ENCODE measurements at regions not wholly inside any gene's neighbourhood (a gene's known extent, or its start where the extent isn't known, plus 50 kb on each side); places are given as distances from the start of the nearest gene placed in this dataset.

- no peak overlapping the region for H2BK15ac ChIP-seq (replicated peaks; ENCODE audit: low read depth)
- H3K79me2 ChIP-seq (ENCODE audit: control insufficient read depth, insufficient read depth, low read length) = no peaks in the 10 kb centered on the region
- whole genome bisulfite sequencing (ENCODE audit: extremely low coverage, insufficient coverage, low lambda C conversion rate) = no CpG with 5 or more reads among the region's 1 CpG
- H3K4me1 ChIP-seq (ENCODE audit: control insufficient read depth, low read depth, low read length) = no peaks in the 10 kb centered on the region
- H4K5ac ChIP-seq (ENCODE audit: low read length) = no peak overlapping the region
- no peak overlapping the region for H3K27ac ChIP-seq (ENCODE audit: low read depth, low read length)
- H3K4me2 ChIP-seq (ENCODE audit: low read length) = no peak overlapping the region
- no peak overlapping the region for H2AK5ac ChIP-seq (ENCODE audit: low read length)
- no peaks in the 10 kb centered on the region for H3K79me1 ChIP-seq (ENCODE audit: low read length)
- H3K23ac ChIP-seq (ENCODE audit: low read length) = no peak overlapping the region
- H3K18ac ChIP-seq (ENCODE audit: low read length) = no peak overlapping the region
- H2BK120ac ChIP-seq (ENCODE audit: low read depth, low read length) = no peak overlapping the region
- no peak overlapping the region for H4K8ac ChIP-seq (ENCODE audit: low read depth, low read length)
- no peak overlapping the region for H3K9ac ChIP-seq (ENCODE audit: low read length)
- H3K4ac ChIP-seq (ENCODE audit: low read depth, low read length) = no peak overlapping the region
- H2BK5ac ChIP-seq (ENCODE audit: low read length) = no peak overlapping the region
- peak; percentile 18 for DNase-seq
- H3K56ac ChIP-seq (ENCODE audit: low read length) = no peak overlapping the region
- no peaks in the 10 kb centered on the region for H3K36me3 ChIP-seq (ENCODE audit: control insufficient read depth, insufficient read depth, low read length)
- H3K27me3 ChIP-seq (ENCODE audit: insufficient read depth, low read length, poor library complexity) = no peaks in the 10 kb centered on the region
- no peak overlapping the region for H3K4me3 ChIP-seq (ENCODE audit: low read length)
Observed at GRCh38 chr2:180255981-180256380, 248.9 kb upstream of the CWC22 start.

GRCh38 chr2:180254872-180255271 is 247.8 kb upstream of the CWC22 start:
- no peaks in the 10 kb centered on the region for H3K4me1 ChIP-seq (ENCODE audit: control insufficient read depth, low read depth, low read length)
- H3K9ac ChIP-seq (ENCODE audit: low read length) = no peak overlapping the region
- no peaks in the 10 kb centered on the region for H3K79me1 ChIP-seq (ENCODE audit: low read length)
- H4K5ac ChIP-seq (ENCODE audit: low read length) = no peak overlapping the region
- no peak overlapping the region for H3K4ac ChIP-seq (ENCODE audit: low read depth, low read length)
- no peak overlapping the region for H4K8ac ChIP-seq (ENCODE audit: low read depth, low read length)
- H2BK120ac ChIP-seq (ENCODE audit: low read depth, low read length) = no peak overlapping the region
- peak; percentile 27 for DNase-seq
- no peak overlapping the region for H3K4me2 ChIP-seq (ENCODE audit: low read length)
- H2BK15ac ChIP-seq (replicated peaks; ENCODE audit: low read depth) = no peak overlapping the region
- no peak overlapping the region for H3K18ac ChIP-seq (ENCODE audit: low read length)
- H3K79me2 ChIP-seq (ENCODE audit: control insufficient read depth, insufficient read depth, low read length) = no peaks in the 10 kb centered on the region
- no peak overlapping the region for H3K4me3 ChIP-seq (ENCODE audit: low read length)
- no peak overlapping the region for H2AK5ac ChIP-seq (ENCODE audit: low read length)
- no peak overlapping the region for H2BK5ac ChIP-seq (ENCODE audit: low read length)
- H3K27ac ChIP-seq (ENCODE audit: low read depth, low read length) = no peak overlapping the region
- H3K56ac ChIP-seq (ENCODE audit: low read length) = no peak overlapping the region
- no peak overlapping the region for H3K23ac ChIP-seq (ENCODE audit: low read length)
- WGBS (ENCODE audit: extremely low coverage, insufficient coverage, low lambda C conversion rate) = no CpG with 5 or more reads among the region's 1 CpG
- H3K27me3 ChIP-seq (ENCODE audit: insufficient read depth, low read length, poor library complexity) = no peaks in the 10 kb centered on the region
- H3K36me3 ChIP-seq (ENCODE audit: control insufficient read depth, insufficient read depth, low read length) = no peaks in the 10 kb centered on the region

GRCh38 chr2:180247658-180248057 is 240.6 kb upstream of the CWC22 start:
- Histone ChIP-seq H4K5ac (ENCODE audit: low read length) (no peak overlapping the region), H3K36me3 (ENCODE audit: control insufficient read depth, insufficient read depth, low read length) (no peaks in the 10 kb centered on the region), H3K27ac (ENCODE audit: low read depth, low read length) (no peak overlapping the region), H2BK120ac (ENCODE audit: low read depth, low read length) (no peak overlapping the region), H3K23ac (ENCODE audit: low read length) (no peak overlapping the region), H2BK5ac (ENCODE audit: low read length) (no peak overlapping the region), H3K9ac (ENCODE audit: low read length) (no peak overlapping the region), H2AK5ac (ENCODE audit: low read length) (no peak overlapping the region), H3K27me3 (ENCODE audit: insufficient read depth, low read length, poor library complexity) (no peaks in the 10 kb centered on the region), H4K8ac (ENCODE audit: low read depth, low read length) (no peak overlapping the region), H2BK15ac (replicated peaks; ENCODE audit: low read depth) (no peak overlapping the region), H3K79me1 (ENCODE audit: low read length) (no peaks in the 10 kb centered on the region), H3K4ac (ENCODE audit: low read depth, low read length) (no peak overlapping the region), H3K4me1 (ENCODE audit: control insufficient read depth, low read depth, low read length) (no peaks in the 10 kb centered on the region), H3K18ac (ENCODE audit: low read length) (no peak overlapping the region), H3K79me2 (ENCODE audit: control insufficient read depth, insufficient read depth, low read length) (no peaks in the 10 kb centered on the region), H3K56ac (ENCODE audit: low read length) (no peak overlapping the region), H3K4me2 (ENCODE audit: low read length) (no peak overlapping the region), H3K4me3 (ENCODE audit: low read length) (no peak overlapping the region)
- no peak for DNase-seq
- no CpG with 5 or more reads among the region's 2 CpGs for WGBS (ENCODE audit: extremely low coverage, insufficient coverage, low lambda C conversion rate)

GRCh38 chr2:180246268-180246667 is 239.2 kb upstream of the CWC22 start:
- H3K27me3 ChIP-seq (ENCODE audit: insufficient read depth, low read length, poor library complexity) = no peaks in the 10 kb centered on the region
- no peak overlapping the region for H4K8ac ChIP-seq (ENCODE audit: low read depth, low read length)
- H3K9ac ChIP-seq (ENCODE audit: low read length) = no peak overlapping the region
- no peak overlapping the region for H2AK5ac ChIP-seq (ENCODE audit: low read length)
- H3K4me3 ChIP-seq (ENCODE audit: low read length) = no peak overlapping the region
- no peak overlapping the region for H3K27ac ChIP-seq (ENCODE audit: low read depth, low read length)
- H3K56ac ChIP-seq (ENCODE audit: low read length) = no peak overlapping the region
- H4K5ac ChIP-seq (ENCODE audit: low read length) = no peak overlapping the region
- WGBS (ENCODE audit: extremely low coverage, insufficient coverage, low lambda C conversion rate) = no CpG with 5 or more reads among the region's 2 CpGs
- no peak overlapping the region for H2BK15ac ChIP-seq (replicated peaks; ENCODE audit: low read depth)
- no peak overlapping the region for H3K23ac ChIP-seq (ENCODE audit: low read length)
- H3K4ac ChIP-seq (ENCODE audit: low read depth, low read length) = no peak overlapping the region
- H3K79me1 ChIP-seq (ENCODE audit: low read length) = no peaks in the 10 kb centered on the region
- no peaks in the 10 kb centered on the region for H3K79me2 ChIP-seq (ENCODE audit: control insufficient read depth, insufficient read depth, low read length)
- no peaks in the 10 kb centered on the region for H3K36me3 ChIP-seq (ENCODE audit: control insufficient read depth, insufficient read depth, low read length)
- H3K4me2 ChIP-seq (ENCODE audit: low read length) = no peak overlapping the region
- H3K4me1 ChIP-seq (ENCODE audit: control insufficient read depth, low read depth, low read length) = no peaks in the 10 kb centered on the region
- no peak for DNase-seq
- no peak overlapping the region for H3K18ac ChIP-seq (ENCODE audit: low read length)
- H2BK5ac ChIP-seq (ENCODE audit: low read length) = no peak overlapping the region
- H2BK120ac ChIP-seq (ENCODE audit: low read depth, low read length) = no peak overlapping the region

GRCh38 chr2:180240774-180241173 is 233.7 kb upstream of the CWC22 start:
- H3K79me1 ChIP-seq (ENCODE audit: low read length) = no peaks in the 10 kb centered on the region
- no peak overlapping the region for H2AK5ac ChIP-seq (ENCODE audit: low read length)
- no peak overlapping the region for H4K8ac ChIP-seq (ENCODE audit: low read depth, low read length)
- H3K23ac ChIP-seq (ENCODE audit: low read length) = no peak overlapping the region
- H3K4ac ChIP-seq (ENCODE audit: low read depth, low read length) = no peak overlapping the region
- H3K36me3 ChIP-seq (ENCODE audit: control insufficient read depth, insufficient read depth, low read length) = no peaks in the 10 kb centered on the region
- no peak overlapping the region for H3K4me3 ChIP-seq (ENCODE audit: low read length)
- H3K79me2 ChIP-seq (ENCODE audit: control insufficient read depth, insufficient read depth, low read length) = no peaks in the 10 kb centered on the region
- H4K5ac ChIP-seq (ENCODE audit: low read length) = no peak overlapping the region
- no peak overlapping the region for H3K18ac ChIP-seq (ENCODE audit: low read length)
- H3K56ac ChIP-seq (ENCODE audit: low read length) = no peak overlapping the region
- no peak overlapping the region for H3K27ac ChIP-seq (ENCODE audit: low read depth, low read length)
- H3K27me3 ChIP-seq (ENCODE audit: insufficient read depth, low read length, poor library complexity) = no peaks in the 10 kb centered on the region
- no peak overlapping the region for H2BK15ac ChIP-seq (replicated peaks; ENCODE audit: low read depth)
- peak; percentile 35 for DNase-seq
- H2BK5ac ChIP-seq (ENCODE audit: low read length) = no peak overlapping the region
- no peak overlapping the region for H3K9ac ChIP-seq (ENCODE audit: low read length)
- H3K4me1 ChIP-seq (ENCODE audit: control insufficient read depth, low read depth, low read length) = no peaks in the 10 kb centered on the region
- H3K4me2 ChIP-seq (ENCODE audit: low read length) = no peak overlapping the region
- no peak overlapping the region for H2BK120ac ChIP-seq (ENCODE audit: low read depth, low read length)

DNA sequence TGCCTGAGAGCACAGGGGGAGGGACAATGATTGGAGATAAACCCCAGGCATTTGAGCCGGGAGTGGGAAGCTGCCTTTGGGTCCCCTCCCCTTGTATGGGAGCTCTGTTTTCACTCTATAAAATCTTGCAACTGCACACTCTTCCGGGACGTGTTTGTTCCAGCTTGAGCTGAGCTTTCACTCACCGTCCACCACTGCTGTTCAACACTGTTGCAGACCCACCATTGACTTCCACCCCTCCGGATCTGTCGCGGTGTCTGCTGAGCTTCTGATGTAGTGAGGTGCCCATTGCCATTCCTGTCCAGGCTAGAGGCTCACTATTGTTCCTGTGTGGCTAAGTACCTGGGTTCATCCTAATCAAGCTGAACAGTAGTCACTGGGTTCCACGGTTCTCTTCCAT is 231.6 kb upstream of the CWC22 start:
- Histone ChIP-seq H3K23ac (ENCODE audit: low read length) (no peak overlapping the region), H4K5ac (ENCODE audit: low read length) (no peak overlapping the region), H3K27ac (ENCODE audit: low read depth, low read length) (no peak overlapping the region), H3K27me3 (ENCODE audit: insufficient read depth, low read length, poor library complexity) (no peaks in the 10 kb centered on the region), H2BK120ac (ENCODE audit: low read depth, low read length) (no peak overlapping the region), H3K56ac (ENCODE audit: low read length) (no peak overlapping the region), H2BK15ac (replicated peaks; ENCODE audit: low read depth) (no peak overlapping the region), H2AK5ac (ENCODE audit: low read length) (no peak overlapping the region), H3K79me1 (ENCODE audit: low read length) (no peaks in the 10 kb centered on the region), H3K36me3 (ENCODE audit: control insufficient read depth, insufficient read depth, low read length) (no peaks in the 10 kb centered on the region), H3K4me1 (ENCODE audit: control insufficient read depth, low read depth, low read length) (no peaks in the 10 kb centered on the region), H3K4me2 (ENCODE audit: low read length) (no peak overlapping the region), H3K4ac (ENCODE audit: low read depth, low read length) (no peak overlapping the region), H3K9ac (ENCODE audit: low read length) (no peak overlapping the region), H3K18ac (ENCODE audit: low read length) (no peak overlapping the region), H4K8ac (ENCODE audit: low read depth, low read length) (no peak overlapping the region), H3K4me3 (ENCODE audit: low read length) (no peak overlapping the region), H2BK5ac (ENCODE audit: low read length) (no peak overlapping the region), H3K79me2 (ENCODE audit: control insufficient read depth, insufficient read depth, low read length) (no peaks in the 10 kb centered on the region)
- no peak for DNase-seq
- no CpG with 5 or more reads among the region's 8 CpGs for WGBS (ENCODE audit: extremely low coverage, insufficient coverage, low lambda C conversion rate)

All from mesendoderm (in vitro differentiated cells).